Jurkat, Clone E6-1 (cell line): ENCODE measurements at regions not wholly inside any gene's neighbourhood (a gene's known extent, or its start where the extent isn't known, plus 50 kb on each side); places are given as distances from the start of the nearest gene placed in this dataset.
"Not testable (repeated sequence)": the region's sequence is repeated elsewhere in the genome, so short reads cannot be mapped to it uniquely, and the experiment has no call there.

Experiments
- DNase-seq: peaks from one replicate; pipeline ENCODE4 v3.0.0-alpha.2; 2011; ENCODE audit warnings: low read depth, low spot score
- H3K4me3 ChIP-seq: 2 replicates; pipeline ENCODE4 v1.5.1; 2011; ENCODE audit warnings: mild to moderate bottlenecking, low read length, control low read depth, moderate library complexity

DNA sequence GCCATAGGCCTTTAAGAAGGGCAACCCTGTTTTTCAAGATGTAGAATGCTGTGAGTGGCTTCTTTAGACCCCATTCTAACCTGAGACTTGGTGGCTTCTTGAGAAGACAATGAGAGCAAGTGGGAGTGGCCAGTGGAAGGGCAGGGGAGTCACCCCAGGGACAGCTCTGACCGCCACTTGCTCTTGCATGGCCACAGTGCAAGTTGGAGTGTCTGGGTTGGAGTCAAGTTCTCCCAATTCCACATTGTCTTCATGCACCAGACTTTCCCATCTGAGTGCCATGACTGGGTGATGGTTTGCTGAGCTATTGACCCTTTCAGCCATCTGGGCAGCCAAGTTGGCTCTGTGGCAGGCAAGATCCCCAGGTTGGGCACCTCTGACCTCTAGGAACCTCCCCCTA is 148.0 kb upstream of the SKOR2 start:
- no peak overlapping the region for H3K4me3 ChIP-seq
- DNase-seq: no peak

GRCh38 chr18:47397671-47398319 is 146.3 kb upstream of the SKOR2 start:
- no peak for DNase-seq
- no peak overlapping the region for H3K4me3 ChIP-seq

DNA sequence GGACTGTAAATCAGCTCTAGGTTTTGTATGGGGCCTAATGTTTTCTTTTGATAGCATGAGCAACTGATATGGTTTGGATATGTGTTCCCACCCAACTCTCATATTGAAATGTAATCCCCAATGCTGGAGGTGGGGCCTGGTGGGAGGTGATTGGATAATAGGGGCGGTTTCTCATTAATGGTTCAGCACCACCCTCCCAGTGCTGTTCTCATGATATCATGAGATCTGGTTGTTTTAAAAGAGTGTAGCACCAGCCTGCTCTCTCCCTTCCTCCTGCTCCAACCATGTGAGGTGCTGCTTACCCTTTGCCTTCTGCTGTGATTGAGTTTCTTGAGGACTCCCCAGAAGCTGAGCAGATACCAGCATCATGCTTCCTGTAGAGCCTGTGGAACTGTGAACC is 140.2 kb upstream of the SKOR2 start:
- H3K4me3 ChIP-seq: no peak overlapping the region

DNA sequence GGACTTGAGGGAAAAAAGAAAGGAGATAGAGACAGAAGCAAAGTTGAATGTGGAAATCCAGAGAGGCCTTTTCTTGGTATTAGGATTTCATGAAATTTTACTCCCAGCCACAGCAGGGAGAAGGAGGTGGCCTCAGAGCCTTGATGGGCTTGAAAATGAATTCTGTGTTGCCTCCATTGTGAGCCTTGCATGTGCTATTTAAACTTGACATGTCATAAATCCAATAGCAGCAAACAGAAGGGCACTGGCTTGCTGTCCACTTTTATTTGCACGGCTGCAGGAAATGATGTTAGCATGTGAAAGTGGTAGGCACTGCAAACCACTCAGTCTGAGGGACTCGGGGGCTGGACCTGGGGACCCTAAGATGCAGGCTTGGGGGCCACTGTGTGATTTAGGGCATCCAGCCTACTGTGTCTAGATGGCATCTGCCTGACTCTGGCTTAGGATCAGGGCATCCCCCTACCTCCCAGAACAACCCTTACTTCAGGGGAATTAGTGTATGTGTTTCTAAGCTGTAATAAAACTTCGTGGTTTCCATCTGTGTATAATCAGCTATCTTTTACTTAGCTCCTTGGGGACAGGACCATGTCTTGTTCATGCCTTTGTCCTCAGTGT is 139.1 kb upstream of the SKOR2 start:
- no peak for DNase-seq
- no peak overlapping the region for H3K4me3 ChIP-seq

More for the DNA sequence above, 140.2 kb upstream of the SKOR2 start:
- no peak for DNase-seq

DNA sequence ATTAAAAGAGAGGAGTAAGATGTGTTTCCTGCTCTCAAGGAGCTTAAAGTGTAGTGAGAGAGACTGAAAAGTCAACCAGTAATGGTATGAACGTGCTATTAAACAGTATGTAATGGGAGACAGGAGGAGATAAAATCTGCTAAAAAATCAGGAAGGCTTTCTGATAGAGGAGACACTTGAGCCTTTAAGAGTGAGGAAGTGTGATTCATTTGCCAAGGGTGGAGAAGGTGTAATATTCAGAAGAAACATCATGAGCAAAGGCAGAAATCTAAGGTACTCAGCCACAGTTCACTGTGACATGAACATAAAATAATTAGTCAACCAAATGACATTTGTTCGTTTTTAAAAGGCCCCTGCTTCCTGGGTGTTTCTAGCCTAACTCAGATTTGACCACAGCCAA is 137.8 kb upstream of the SKOR2 start:
- H3K4me3 ChIP-seq: no peak overlapping the region
- no peak for DNase-seq

DNA sequence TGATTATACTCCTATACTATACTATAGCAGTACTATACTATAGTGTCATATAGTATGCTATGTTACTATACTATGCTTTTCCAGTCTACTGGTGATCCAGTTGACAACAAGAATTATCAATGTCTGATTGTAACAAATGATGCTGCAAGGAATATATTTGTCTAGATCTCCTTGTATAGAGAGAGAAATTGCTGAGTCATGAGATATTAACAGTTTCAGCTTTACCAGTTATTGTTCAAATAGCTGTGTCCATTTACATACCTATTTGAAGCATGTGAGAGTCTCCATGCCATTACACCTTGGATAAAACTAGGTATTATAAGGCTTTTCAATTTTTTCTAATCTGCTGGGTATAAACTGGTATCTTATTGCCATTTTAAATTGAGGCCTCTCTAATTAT is 136.4 kb upstream of the SKOR2 start:
- no peak overlapping the region for H3K4me3 ChIP-seq
- DNase-seq: no peak

- H3K4me3 ChIP-seq: no peak overlapping the region
- no peak for DNase-seq
These were observed 132.3 kb upstream of the SKOR2 start for GRCh38 chr18:47383729-47384128.

- no peak overlapping the region for H3K4me3 ChIP-seq
- DNase-seq: no peak
These were observed 130.6 kb upstream of the SKOR2 start for GRCh38 chr18:47381975-47382570.

DNA sequence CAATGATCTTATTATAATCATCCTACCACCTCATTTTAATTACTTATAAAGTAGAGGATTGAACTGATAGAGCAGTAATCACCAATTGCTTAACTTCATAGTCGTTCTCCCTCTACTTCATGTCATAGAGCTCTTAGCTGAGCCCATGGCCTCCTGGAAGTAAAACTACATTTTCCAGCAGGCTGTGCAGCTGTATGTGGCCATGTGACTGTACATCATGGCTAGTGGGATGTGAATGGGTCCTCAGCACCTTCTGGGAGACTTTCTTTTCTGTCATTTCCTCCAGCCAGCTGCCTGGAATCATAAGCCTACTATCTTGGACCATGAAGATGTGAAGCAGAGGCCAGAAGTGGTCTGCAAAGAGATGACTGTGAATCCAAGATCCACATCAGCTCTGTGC is 128.7 kb upstream of the SKOR2 start:
- H3K4me3 ChIP-seq: no peak overlapping the region
- no peak for DNase-seq

GRCh38 chr18:47373465-47373864 is 122.0 kb upstream of the SKOR2 start:
- H3K4me3 ChIP-seq: no peak overlapping the region
- no peak for DNase-seq

DNA sequence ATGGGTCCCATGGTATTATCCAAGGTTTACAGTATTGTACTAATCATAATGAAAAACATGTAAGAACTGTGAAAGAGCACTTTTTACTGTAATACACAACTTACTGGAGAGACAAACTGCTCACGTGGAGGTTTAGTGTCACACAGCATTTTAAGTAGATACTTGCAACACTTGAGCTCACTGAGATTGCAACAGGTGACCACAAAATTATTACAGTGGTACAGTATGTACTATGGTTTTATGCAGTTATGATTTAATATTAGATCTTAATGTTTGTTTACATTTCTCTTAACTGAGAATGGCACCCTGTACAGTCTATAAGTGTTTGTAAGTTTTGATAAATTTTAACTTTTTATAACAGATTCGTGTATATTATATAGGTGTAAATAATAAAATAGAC is 118.6 kb upstream of the SKOR2 start:
- DNase-seq: no peak
- H3K4me3 ChIP-seq: no peak overlapping the region

- DNase-seq, H3K4me3 ChIP-seq: not testable (repeated sequence)
These were observed 102.6 kb upstream of the SKOR2 start for GRCh38 chr18:47354061-47354460.

GRCh38 chr18:47346016-47346415 is 94.6 kb upstream of the SKOR2 start:
- H3K4me3 ChIP-seq: no peak overlapping the region
- no peak for DNase-seq

DNA sequence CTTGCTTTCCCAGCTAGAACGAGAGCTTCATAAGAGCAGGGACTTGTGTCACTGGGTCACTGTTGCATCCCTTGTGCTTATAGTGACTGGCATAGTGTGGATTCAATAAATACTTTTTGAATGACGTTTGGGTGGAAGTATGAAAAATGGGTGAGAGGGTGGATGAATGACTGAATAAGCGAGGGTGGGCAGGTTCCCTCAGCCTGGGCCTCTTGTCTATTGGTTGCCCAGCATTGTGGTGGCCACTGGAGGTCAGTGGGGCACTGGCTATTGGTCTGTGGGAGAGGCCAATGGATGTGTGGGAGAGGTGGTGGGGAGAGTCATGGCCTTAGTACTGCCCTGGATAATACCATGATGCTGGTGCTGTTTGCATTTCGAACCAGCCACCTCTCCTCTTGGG is 93.8 kb upstream of the SKOR2 start:
- H3K4me3 ChIP-seq: no peak overlapping the region
- DNase-seq: no peak

DNA sequence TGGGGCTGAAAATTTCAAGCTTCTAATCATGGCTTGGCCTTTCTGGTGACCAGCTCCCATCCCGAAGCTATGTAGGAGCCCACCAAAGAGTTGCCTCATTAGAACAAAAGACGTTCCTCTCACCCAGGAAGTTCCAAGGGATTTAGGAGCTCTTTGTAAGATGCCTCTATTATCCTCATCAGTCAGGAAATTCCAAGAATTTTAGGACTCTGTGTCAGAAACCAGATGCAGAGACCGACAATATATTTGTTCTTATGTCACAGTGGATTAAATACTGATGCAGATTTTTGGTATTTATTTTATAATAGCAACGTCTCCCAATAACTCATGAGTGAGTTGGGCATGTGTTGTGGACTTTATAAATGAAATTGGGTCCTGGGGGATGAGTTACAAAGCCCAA is 91.8 kb upstream of the SKOR2 start:
- DNase-seq: no peak

GRCh38 chr18:47342566-47342965 is 91.1 kb upstream of the SKOR2 start:
- DNase-seq: no peak
- no peak overlapping the region for H3K4me3 ChIP-seq

More for the DNA sequence above, 91.8 kb upstream of the SKOR2 start:
- no peak overlapping the region for H3K4me3 ChIP-seq

GRCh38 chr18:47341678-47342077 is 90.2 kb upstream of the SKOR2 start:
- no peak overlapping the region for H3K4me3 ChIP-seq
- DNase-seq: no peak

DNA sequence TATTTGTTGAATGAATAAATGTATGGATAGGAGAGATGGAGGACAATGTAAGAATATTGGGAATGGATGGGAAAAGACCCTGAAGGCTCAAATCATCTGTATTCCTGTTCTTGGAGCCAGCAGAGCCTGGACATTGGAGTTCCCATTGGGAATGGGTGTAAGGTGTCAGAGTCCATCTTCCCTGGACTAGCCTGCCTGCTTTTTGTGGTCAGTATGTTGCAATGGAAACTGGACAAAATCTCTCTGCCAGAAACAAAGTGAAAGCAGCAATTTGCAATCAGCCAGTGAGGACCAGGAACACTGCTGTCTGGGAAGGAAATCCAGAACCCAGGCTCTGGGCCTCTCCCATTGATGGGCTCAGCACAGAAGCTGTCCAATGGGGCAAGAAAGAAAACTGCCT is 83.5 kb upstream of the SKOR2 start:
- no peak overlapping the region for H3K4me3 ChIP-seq

GRCh38 chr18:47333926-47334635 is 82.6 kb upstream of the SKOR2 start:
- DNase-seq: no peak
- no peak overlapping the region for H3K4me3 ChIP-seq

More for the DNA sequence above, 83.5 kb upstream of the SKOR2 start:
- DNase-seq: no peak

DNA sequence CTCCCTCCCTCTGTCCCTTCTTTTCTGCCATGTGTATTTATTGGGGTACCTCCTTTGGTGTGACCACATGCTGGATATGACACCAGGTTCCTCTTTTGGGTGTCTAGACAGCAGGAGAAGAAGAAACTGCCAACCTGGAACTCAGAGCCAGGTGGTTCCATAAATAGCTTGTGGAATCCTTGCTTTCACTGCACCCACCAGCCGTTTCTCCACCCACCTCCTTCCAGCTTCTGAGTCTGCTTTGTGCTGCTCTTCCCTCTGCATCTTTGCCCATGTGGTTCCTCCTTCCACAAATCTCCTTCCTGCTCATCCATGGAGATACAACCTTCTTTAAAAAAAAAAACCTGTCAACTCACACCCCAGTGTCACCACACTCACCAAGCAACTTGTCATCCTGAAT is 80.2 kb upstream of the SKOR2 start:
- no peak for DNase-seq
- H3K4me3 ChIP-seq: no peak overlapping the region
